Fibroblast of lung (primary cell): ENCODE measurements at regions not wholly inside any gene's neighbourhood (a gene's known extent, or its start where the extent isn't known, plus 50 kb on each side); places are given as distances from the start of the nearest gene placed in this dataset.

Experiments used
- DNase-seq, 2 donors: peaks; one replicate each; pipeline versions ENCODE4 v3.0.0 to v3.0.0-alpha.2; 2010; ENCODE audit warnings: low read depth in 2 of 2
- H2AFZ ChIP-seq: 2 replicates; pipeline ENCODE4 v1.5.1; 2012; ENCODE audit warnings: low read length, control low read depth, inconsistent platforms
- H3K27ac ChIP-seq: 2 replicates; pipeline ENCODE4 v1.5.1; 2011; ENCODE audit warnings: low read length, control low read depth; ENCODE audit not compliant: insufficient read depth
- H3K27me3 ChIP-seq: 2 replicates; pipeline ENCODE4 v1.5.1; 2011; ENCODE audit warnings: mild to moderate bottlenecking, low read length; ENCODE audit not compliant: control insufficient read depth, insufficient read depth
- H3K36me3 ChIP-seq: 2 replicates; pipeline ENCODE4 v1.5.1; 2011; ENCODE audit warnings: low read length; ENCODE audit not compliant: control insufficient read depth, insufficient read depth
- H3K4me1 ChIP-seq: 2 replicates; pipeline ENCODE4 v1.5.1; 2011; ENCODE audit warnings: low read length; ENCODE audit not compliant: control insufficient read depth, insufficient read depth; ENCODE audit errors: extremely low read depth
- H3K4me2 ChIP-seq: 2 replicates; pipeline ENCODE4 v1.5.1; 2011; ENCODE audit warnings: low read length, control low read depth; ENCODE audit not compliant: insufficient read depth; ENCODE audit errors: extremely low read depth
- H3K4me3 ChIP-seq, 4 experiments: fragments of 200-600 bp in 1 of 4; sonication (generic) in 1 of 4; replicated peaks in 1 of 4; 2 replicates each; pipeline ENCODE4 v1.5.1; 2011 to 2016; ENCODE audit warnings: low read length in 4 of 4, low read depth in 3 of 4, mild to moderate bottlenecking in 3 of 4, control low read depth in 2 of 4, inconsistent platforms in 1 of 4, mixed read lengths in 1 of 4; ENCODE audit not compliant: insufficient read depth in 1 of 4; ENCODE audit errors: control extremely low read depth in 1 of 4
- H3K79me2 ChIP-seq: 2 replicates; pipeline ENCODE4 v1.5.1; 2012; ENCODE audit warnings: mild to moderate bottlenecking, low read length, inconsistent platforms; ENCODE audit not compliant: control insufficient read depth, insufficient read depth
- H3K9ac ChIP-seq: 2 replicates; pipeline ENCODE4 v1.5.1; 2011; ENCODE audit warnings: mild to moderate bottlenecking, low read length, control low read depth; ENCODE audit not compliant: insufficient read depth
- H3K9me3 ChIP-seq: 2 replicates; pipeline ENCODE4 v1.5.1; 2012; ENCODE audit warnings: low read depth, low read length; ENCODE audit not compliant: control insufficient read depth, insufficient read depth
- H4K20me1 ChIP-seq: 2 replicates; pipeline ENCODE4 v1.5.1; 2011; ENCODE audit warnings: low read length; ENCODE audit not compliant: control insufficient read depth, insufficient read depth; ENCODE audit errors: extremely low read depth
- EZH2 ChIP-seq: IDR thresholded peaks from 2 replicates; pipeline ENCODE4 v1.5.1; 2012; ENCODE audit warnings: low read length, control low read depth, mild to moderate bottlenecking; ENCODE audit errors: missing control alignments
- TF ChIP-seq, protein P1 (sequence below), 2 donors: IDR thresholded peaks in 1 of 2; conservative IDR thresholded peaks in 1 of 2; 1 replicate in 1 of 2; 2 replicates in 1 of 2; pipeline ENCODE4 v1.5.1; 2011 to 2012; ENCODE audit warnings: low read length in 2 of 2, control low read depth in 1 of 2, inconsistent platforms in 1 of 2, low read depth in 1 of 2, mild to moderate bottlenecking in 1 of 2

GRCh38 chr1:189606047-189606446 is 871.6 kb downstream of the BRINP3 start:
- TF ChIP-seq, protein P1, sequence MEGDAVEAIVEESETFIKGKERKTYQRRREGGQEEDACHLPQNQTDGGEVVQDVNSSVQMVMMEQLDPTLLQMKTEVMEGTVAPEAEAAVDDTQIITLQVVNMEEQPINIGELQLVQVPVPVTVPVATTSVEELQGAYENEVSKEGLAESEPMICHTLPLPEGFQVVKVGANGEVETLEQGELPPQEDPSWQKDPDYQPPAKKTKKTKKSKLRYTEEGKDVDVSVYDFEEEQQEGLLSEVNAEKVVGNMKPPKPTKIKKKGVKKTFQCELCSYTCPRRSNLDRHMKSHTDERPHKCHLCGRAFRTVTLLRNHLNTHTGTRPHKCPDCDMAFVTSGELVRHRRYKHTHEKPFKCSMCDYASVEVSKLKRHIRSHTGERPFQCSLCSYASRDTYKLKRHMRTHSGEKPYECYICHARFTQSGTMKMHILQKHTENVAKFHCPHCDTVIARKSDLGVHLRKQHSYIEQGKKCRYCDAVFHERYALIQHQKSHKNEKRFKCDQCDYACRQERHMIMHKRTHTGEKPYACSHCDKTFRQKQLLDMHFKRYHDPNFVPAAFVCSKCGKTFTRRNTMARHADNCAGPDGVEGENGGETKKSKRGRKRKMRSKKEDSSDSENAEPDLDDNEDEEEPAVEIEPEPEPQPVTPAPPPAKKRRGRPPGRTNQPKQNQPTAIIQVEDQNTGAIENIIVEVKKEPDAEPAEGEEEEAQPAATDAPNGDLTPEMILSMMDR (conservative IDR thresholded peaks at IDR 0.05 in 1 of 2, IDR thresholded peaks at IDR 0.05 in 1 of 2; ENCODE audit: low read depth in 1 of 2, low read length in 2 of 2), result no peak
- no peak for TF ChIP-seq EZH2
- Histone ChIP-seq H3K4me2 (no peak overlapping the region), H3K4me1 (no peaks in the 10 kb centered on the region), H2AFZ (no peak overlapping the region), H3K9me3 (no peaks in the 10 kb centered on the region), H3K27ac (no peak overlapping the region), H3K36me3 (no peaks in the 10 kb centered on the region), H3K27me3 (no peaks in the 10 kb centered on the region), H3K9ac (no peak overlapping the region), H3K79me2 (no peaks in the 10 kb centered on the region), H4K20me1 (no peaks in the 10 kb centered on the region), H3K4me3 (no peak overlapping the region)
- DNase-seq, result no peak

DNA sequence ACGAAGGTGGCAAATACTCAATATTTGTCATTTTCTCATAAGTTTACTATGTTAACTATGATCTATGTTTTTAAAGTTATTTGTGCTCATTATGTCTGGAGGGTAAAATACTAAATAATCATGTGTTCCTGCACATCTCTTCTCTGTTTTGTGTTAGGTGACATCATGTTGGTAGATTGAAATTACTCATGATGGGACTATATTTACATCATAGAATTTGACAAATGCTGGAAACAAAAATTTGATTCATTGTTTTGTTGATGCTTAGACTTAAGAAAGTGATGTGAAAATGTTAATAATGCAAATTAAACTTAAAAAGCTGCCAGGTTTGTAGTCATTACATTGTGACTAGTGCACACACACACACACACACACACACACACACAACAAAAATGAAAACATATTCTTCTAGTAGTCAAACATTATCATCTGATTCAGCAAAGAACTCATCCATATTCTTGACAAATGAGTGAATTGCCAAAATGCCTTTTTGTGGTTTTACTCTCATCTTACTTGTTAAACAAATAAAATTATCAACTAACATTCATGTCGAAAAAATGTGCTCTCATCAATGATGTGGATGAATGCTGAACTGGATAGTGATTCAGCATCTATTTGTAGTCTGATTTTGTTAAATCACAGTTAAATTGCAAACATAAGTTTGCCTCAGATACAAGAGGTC is 870.7 kb downstream of the BRINP3 start:
- no peaks in the 10 kb centered on the region for H3K36me3 ChIP-seq
- no peaks in the 10 kb centered on the region for H3K27me3 ChIP-seq
- TF ChIP-seq EZH2, result no peak
- TF ChIP-seq, protein P1 (conservative IDR thresholded peaks at IDR 0.05 in 1 of 2, IDR thresholded peaks at IDR 0.05 in 1 of 2; ENCODE audit: low read depth in 1 of 2, low read length in 2 of 2), result no peak
- no peaks in the 10 kb centered on the region for H3K9me3 ChIP-seq
- DNase-seq, result peak; percentile 73 to 96
- H3K79me2 ChIP-seq, result no peaks in the 10 kb centered on the region
- no peaks in the 10 kb centered on the region for H4K20me1 ChIP-seq
- no peak overlapping the region for H3K4me2 ChIP-seq
- no peak overlapping the region for H3K9ac ChIP-seq
- H3K4me3 ChIP-seq, result no peak overlapping the region
- H3K4me1 ChIP-seq, result no peaks in the 10 kb centered on the region
- H2AFZ ChIP-seq, result no peak overlapping the region
- H3K27ac ChIP-seq, result no peak overlapping the region

DNA sequence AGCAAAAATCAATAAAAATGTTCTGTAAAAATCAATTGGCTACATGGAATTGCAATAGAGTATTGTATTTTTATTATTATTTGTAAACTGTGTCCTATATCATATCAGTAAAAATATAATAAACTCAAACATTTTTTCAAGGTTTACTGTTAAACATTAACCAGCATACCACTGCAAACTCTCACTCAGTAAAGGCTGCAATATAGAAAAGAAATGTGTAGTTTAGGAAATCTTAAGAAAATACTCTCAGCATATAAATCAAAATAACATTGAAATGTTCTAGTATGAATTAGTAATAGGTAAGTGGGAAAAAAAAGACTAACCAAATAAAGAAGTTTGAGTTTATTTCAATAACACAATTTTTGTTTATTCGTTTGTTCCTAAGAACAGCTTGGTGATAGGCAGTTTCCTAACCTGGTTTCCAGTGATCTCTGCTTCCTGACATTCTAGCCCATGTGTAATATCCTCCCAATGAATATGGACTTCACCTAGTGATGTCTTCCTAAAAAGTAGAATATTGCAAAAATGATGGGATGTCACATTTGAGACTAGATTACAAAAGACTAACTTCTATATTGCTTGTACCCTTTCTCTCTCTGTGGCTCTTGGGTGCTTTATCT is 870.1 kb downstream of the BRINP3 start:
- Histone ChIP-seq H3K4me3 (no peak overlapping the region), H3K9me3 (no peaks in the 10 kb centered on the region), H3K9ac (no peak overlapping the region), H3K4me1 (no peaks in the 10 kb centered on the region), H3K36me3 (no peaks in the 10 kb centered on the region), H3K79me2 (no peaks in the 10 kb centered on the region), H3K27ac (no peak overlapping the region), H2AFZ (no peak overlapping the region), H3K4me2 (no peak overlapping the region), H3K27me3 (no peaks in the 10 kb centered on the region), H4K20me1 (no peaks in the 10 kb centered on the region)
- no peak for DNase-seq
- TF ChIP-seq, protein P1 (conservative IDR thresholded peaks at IDR 0.05 in 1 of 2, IDR thresholded peaks at IDR 0.05 in 1 of 2; ENCODE audit: low read depth in 1 of 2, low read length in 2 of 2), result no peak
- no peak for TF ChIP-seq EZH2
